CD8-positive, alpha-beta memory T cell (primary cell): ENCODE measurements at regions not wholly inside any gene's neighbourhood (a gene's known extent, or its start where the extent isn't known, plus 50 kb on each side); places are given as distances from the start of the nearest gene placed in this dataset.

Source experiments
- CTCF ChIA-PET: fragments of 350-600 bp; sonication (Branson Sonifier 250); formaldehyde crosslinking; loops from one replicate; lab custom pipeline; 2021; ENCODE audit warnings: antibody characterized with exemption; lab: Charles Lee
- POLR2A ChIA-PET: fragments of 350-600 bp; sonication (Branson Sonifier 250); formaldehyde crosslinking; loops from one replicate; lab custom pipeline; 2021; ENCODE audit warnings: antibody characterized with exemption; lab: Charles Lee
- DNase-seq, 5 donors: peaks; one replicate each; pipeline versions ENCODE4 v3.0.0 to v3.0.0-alpha.2; 2020 to 2022; ENCODE audit warnings: mixed read lengths in 1 of 5
- H3K27ac ChIP-seq: one replicate; pipeline ENCODE4 v1.7.0; 2013; ENCODE audit warnings: low read depth, mild to moderate bottlenecking, low read length, moderate library complexity
- H3K27me3 ChIP-seq: 2 replicates; pipeline ENCODE4 v1.7.0; 2013; ENCODE audit warnings: low read length, mild to moderate bottlenecking; ENCODE audit not compliant: insufficient read depth, poor library complexity, severe bottlenecking
- H3K36me3 ChIP-seq: 2 replicates; pipeline ENCODE4 v1.7.0; 2013; ENCODE audit warnings: mild to moderate bottlenecking, low read length, moderate library complexity; ENCODE audit not compliant: insufficient read depth
- H3K4me1 ChIP-seq: 2 replicates; pipeline ENCODE4 v1.7.0; 2013; ENCODE audit warnings: mild to moderate bottlenecking, low read length, moderate library complexity; ENCODE audit not compliant: insufficient read depth
- H3K4me3 ChIP-seq: 2 replicates; pipeline ENCODE4 v1.7.0; 2013; ENCODE audit warnings: mild to moderate bottlenecking, low read length
- H3K9me3 ChIP-seq: 2 replicates; pipeline ENCODE4 v1.7.0; 2013; ENCODE audit warnings: mild to moderate bottlenecking, low read length
- H3K27ac Mint-ChIP-seq, 8 donors: one replicate each; pipeline ENCODE4 v1.8.0; 2020 to 2021; ENCODE audit warnings: mixed read lengths in 8 of 8, mild to moderate bottlenecking in 6 of 8, inconsistent platforms in 3 of 8, moderate library complexity in 3 of 8
- H3K27me3 Mint-ChIP-seq, 2 donors: one replicate each; pipeline ENCODE4 v1.8.0; 2020 to 2021; ENCODE audit warnings: mixed read lengths in 2 of 2, mild to moderate bottlenecking in 1 of 2, moderate library complexity in 1 of 2
- H3K36me3 Mint-ChIP-seq, 3 donors: one replicate each; pipeline ENCODE4 v1.8.0; 2020 to 2021; ENCODE audit warnings: mixed read lengths in 3 of 3, inconsistent platforms in 1 of 3, mild to moderate bottlenecking in 1 of 3
- H3K4me1 Mint-ChIP-seq, 3 donors: one replicate each; pipeline ENCODE4 v1.8.0; 2020 to 2021; ENCODE audit warnings: mixed read lengths in 3 of 3, inconsistent platforms in 1 of 3, mild to moderate bottlenecking in 1 of 3
- H3K4me3 Mint-ChIP-seq, 7 donors: one replicate each; pipeline ENCODE4 v1.8.0; 2020 to 2021; ENCODE audit warnings: mixed read lengths in 7 of 7, mild to moderate bottlenecking in 6 of 7, moderate library complexity in 4 of 7, inconsistent platforms in 2 of 7
- H3K9me3 Mint-ChIP-seq, 5 donors: one replicate each; pipeline ENCODE4 v1.8.0; 2020 to 2022; ENCODE audit warnings: mixed read lengths in 5 of 5, mild to moderate bottlenecking in 3 of 5, moderate library complexity in 2 of 5, inconsistent platforms in 1 of 5

DNA sequence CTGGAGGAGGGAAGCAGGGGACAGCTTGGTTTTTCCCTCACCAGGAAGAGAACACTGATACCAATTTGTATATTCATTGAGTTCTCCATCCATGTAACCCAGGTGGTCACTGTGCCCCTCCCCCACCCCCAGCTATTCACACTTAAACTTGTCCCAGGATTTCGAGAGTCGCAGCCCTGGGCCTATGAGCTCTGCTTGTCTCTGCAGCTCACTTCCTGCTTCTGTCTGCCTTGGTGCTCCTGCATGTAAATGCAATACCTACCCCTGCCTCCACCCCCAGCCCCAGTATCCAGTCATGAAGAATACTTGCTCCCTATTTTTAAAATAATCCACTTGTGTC lies 452.2 kb downstream of the BCL11B start:
- H3K36me3 Mint-ChIP-seq, result no peaks in the 10 kb centered on the region
- peaks cover 0 to 6% (median 1%) of the 10 kb centered on the region in 3 donors for H3K4me1 Mint-ChIP-seq
- Histone ChIP-seq H3K36me3 (no peaks in the 10 kb centered on the region), H3K27ac (no peak overlapping the region), H3K27me3 (no peaks in the 10 kb centered on the region), H3K4me1 (no peaks in the 10 kb centered on the region), H3K4me3 (no peak overlapping the region), H3K9me3 (no peaks in the 10 kb centered on the region)
- no peak overlapping the region for H3K27ac Mint-ChIP-seq
- POLR2A ChIA-PET, result no interaction called here
- CTCF ChIA-PET, result no interaction called here
- H3K4me3 Mint-ChIP-seq, result no peak overlapping the region
- H3K9me3 Mint-ChIP-seq, result no peaks in the 10 kb centered on the region
- no peak for DNase-seq
- H3K27me3 Mint-ChIP-seq, result peaks cover 0 to 3% of the 10 kb centered on the region in 2 donors

DNA sequence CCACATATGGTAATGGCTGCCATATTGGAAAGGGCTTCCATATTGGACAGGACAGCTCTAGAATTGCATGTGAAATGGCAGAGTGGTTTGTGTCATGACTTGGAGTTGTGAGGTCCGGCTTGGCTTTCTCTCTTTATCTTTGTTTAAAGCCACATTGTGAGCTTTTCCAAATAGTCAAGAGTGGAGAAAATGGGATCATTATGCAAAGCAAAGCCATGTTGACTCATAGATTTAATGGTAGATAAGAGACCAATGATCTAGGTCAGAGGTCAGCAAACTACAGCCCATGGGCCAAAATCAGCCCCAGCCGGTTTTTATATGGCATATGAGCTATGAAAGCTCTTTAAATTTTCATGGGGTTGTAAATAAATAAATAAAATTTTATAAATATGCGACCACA lies 449.1 kb downstream of the BCL11B start:
- Mint-ChIP-seq H3K4me1 (peaks cover 7 to 10% (median 10%) of the 10 kb centered on the region in 3 donors), H3K4me3 (no peak overlapping the region), H3K9me3 (no peaks in the 10 kb centered on the region), H3K27me3 (peaks cover 0 to 3% of the 10 kb centered on the region in 2 donors), H3K36me3 (no peaks in the 10 kb centered on the region), H3K27ac (no peak overlapping the region)
- H3K4me1 ChIP-seq, result peaks cover 12% of the 10 kb centered on the region
- CTCF ChIA-PET, result no interaction called here
- no peak overlapping the region for H3K27ac ChIP-seq
- H3K27me3 ChIP-seq, result no peaks in the 10 kb centered on the region
- DNase-seq, result no peak
- POLR2A ChIA-PET, result no interaction called here
- H3K9me3 ChIP-seq, result no peaks in the 10 kb centered on the region
- no peaks in the 10 kb centered on the region for H3K36me3 ChIP-seq
- H3K4me3 ChIP-seq, result no peak overlapping the region

DNA sequence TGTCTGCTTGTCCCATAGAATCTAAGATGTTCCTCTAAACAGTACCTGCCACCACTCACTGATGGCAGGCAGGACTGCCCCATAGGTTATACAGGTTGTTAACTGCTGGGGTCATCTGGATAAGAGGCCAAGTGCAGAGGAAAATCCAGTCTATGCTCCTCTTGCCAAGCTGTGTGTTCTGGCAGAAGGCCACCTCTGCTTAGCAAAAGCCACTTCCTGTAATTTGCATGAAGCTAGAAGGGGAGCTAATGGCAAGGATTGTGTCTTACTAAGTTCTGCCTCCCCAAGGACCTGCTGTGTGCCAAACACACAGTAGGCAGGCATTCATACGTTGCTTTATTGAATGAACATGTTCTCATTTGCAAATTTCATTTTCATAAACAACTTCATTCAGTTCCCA lies 445.4 kb downstream of the BCL11B start:
- H3K27ac ChIP-seq, result no peak overlapping the region
- H3K36me3 ChIP-seq, result no peaks in the 10 kb centered on the region
- Mint-ChIP-seq H3K27me3 (peaks cover 0 to 3% of the 10 kb centered on the region in 2 donors), H3K27ac (no peak overlapping the region), H3K4me3 (no peak overlapping the region), H3K36me3 (no peaks in the 10 kb centered on the region), H3K4me1 (peaks cover 7 to 10% (median 10%) of the 10 kb centered on the region in 3 donors), H3K9me3 (no peaks in the 10 kb centered on the region)
- ChIA-PET POLR2A (no interaction called here), CTCF (no interaction called here)
- peak in 1 of 5 donors; percentile 5 for DNase-seq
- no peak overlapping the region for H3K4me3 ChIP-seq
- peaks cover 12% of the 10 kb centered on the region for H3K4me1 ChIP-seq
- H3K27me3 ChIP-seq, result no peaks in the 10 kb centered on the region
- H3K9me3 ChIP-seq, result no peaks in the 10 kb centered on the region

DNA sequence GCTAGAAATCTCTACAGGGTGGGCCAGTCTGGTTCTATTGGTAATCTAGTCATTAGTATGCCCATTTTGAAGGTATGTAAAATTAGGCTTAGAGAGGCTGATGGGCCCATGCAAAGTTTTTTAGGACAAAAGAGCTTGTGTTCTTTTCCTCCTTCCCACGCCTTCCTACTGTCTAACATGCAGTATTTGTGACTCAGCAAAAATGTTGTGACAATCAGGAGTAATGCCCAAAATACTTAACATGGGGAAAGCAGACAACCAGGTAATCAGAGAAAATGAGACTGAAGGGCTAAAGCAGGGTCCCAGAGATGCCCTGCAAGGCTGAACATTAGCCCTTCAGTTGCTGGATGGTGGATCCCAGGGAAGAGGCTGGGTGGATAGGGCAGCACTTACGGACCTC lies 437.9 kb downstream of the BCL11B start:
- ChIA-PET CTCF (no interaction called here), POLR2A (no interaction called here)
- Mint-ChIP-seq H3K27me3 (no peaks in the 10 kb centered on the region), H3K4me1 (no peaks in the 10 kb centered on the region), H3K36me3 (peaks cover 0 to 4% (median 0%) of the 10 kb centered on the region in 3 donors), H3K4me3 (no peak overlapping the region), H3K27ac (peak overlapping the region in 1 of 8 donors; percentile 56), H3K9me3 (no peaks in the 10 kb centered on the region)
- Histone ChIP-seq H3K9me3 (no peaks in the 10 kb centered on the region), H3K36me3 (no peaks in the 10 kb centered on the region), H3K27ac (no peak overlapping the region), H3K4me3 (no peak overlapping the region), H3K4me1 (no peaks in the 10 kb centered on the region), H3K27me3 (no peaks in the 10 kb centered on the region)
- no peak for DNase-seq

DNA sequence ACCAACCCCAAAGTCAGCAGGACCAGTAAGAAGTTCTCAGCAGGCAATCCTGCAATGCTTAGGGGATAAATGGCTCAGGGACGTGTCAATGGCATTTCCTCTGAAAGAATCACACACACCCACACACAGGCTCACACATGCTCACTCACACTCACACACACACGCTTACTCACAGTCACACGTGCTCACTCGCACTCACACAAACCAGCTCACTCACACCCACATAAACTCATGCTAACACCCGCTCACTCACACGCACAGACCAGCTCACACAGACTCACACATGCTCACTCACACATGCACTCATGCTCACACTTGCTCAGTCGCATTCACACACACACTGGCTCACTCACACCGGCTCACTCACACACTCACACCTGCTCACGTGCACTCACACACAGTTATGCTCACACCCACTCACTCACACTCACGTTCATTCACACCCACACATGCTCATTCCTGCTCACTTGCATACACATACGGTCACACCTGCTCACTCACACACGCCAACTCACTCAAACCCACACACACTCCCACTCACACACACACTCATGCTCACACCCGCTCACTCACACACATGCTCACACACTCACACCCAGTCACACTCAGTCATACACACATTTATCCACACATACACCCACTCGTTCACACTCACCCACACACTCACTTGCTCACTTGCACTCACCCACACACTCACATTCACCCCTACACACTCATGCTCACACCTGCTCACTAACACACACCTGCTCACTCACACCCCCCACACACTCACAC lies 436.8 kb downstream of the BCL11B start:
- H3K36me3 ChIP-seq, result no peaks in the 10 kb centered on the region
- no peak for DNase-seq
- Mint-ChIP-seq H3K36me3 (peaks cover 0 to 4% (median 0%) of the 10 kb centered on the region in 3 donors), H3K27ac (no peak overlapping the region), H3K27me3 (peaks cover 0 to 1% of the 10 kb centered on the region in 2 donors), H3K4me3 (no peak overlapping the region), H3K9me3 (no peaks in the 10 kb centered on the region), H3K4me1 (no peaks in the 10 kb centered on the region)
- H3K4me3 ChIP-seq, result no peak overlapping the region
- H3K27me3 ChIP-seq, result no peaks in the 10 kb centered on the region
- H3K9me3 ChIP-seq, result no peaks in the 10 kb centered on the region
- ChIA-PET CTCF (no interaction called here), POLR2A (no interaction called here)
- H3K27ac ChIP-seq, result no peak overlapping the region
- H3K4me1 ChIP-seq, result no peaks in the 10 kb centered on the region

DNA sequence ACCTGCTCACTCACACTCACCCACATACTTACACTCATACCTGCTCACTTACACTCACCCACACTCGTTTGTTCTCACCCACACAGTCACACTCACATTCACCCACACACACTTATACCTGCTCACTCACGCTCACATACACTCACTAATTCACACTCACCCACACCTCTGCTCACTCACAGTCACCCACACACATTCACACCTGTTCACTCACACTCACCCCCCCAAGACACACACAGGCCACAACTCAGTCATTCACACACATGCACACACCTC lies 436.2 kb downstream of the BCL11B start:
- no peak overlapping the region for H3K27ac ChIP-seq
- H3K4me1 Mint-ChIP-seq, result no peaks in the 10 kb centered on the region
- peaks cover 0 to 1% of the 10 kb centered on the region in 2 donors for H3K27me3 Mint-ChIP-seq
- H3K9me3 Mint-ChIP-seq, result no peaks in the 10 kb centered on the region
- H3K36me3 ChIP-seq, result no peaks in the 10 kb centered on the region
- H3K9me3 ChIP-seq, result no peaks in the 10 kb centered on the region
- H3K36me3 Mint-ChIP-seq, result peaks cover 0 to 4% (median 0%) of the 10 kb centered on the region in 3 donors
- H3K4me3 ChIP-seq, result no peak overlapping the region
- ChIA-PET CTCF (no interaction called here), POLR2A (no interaction called here)
- no peak overlapping the region for H3K4me3 Mint-ChIP-seq
- H3K4me1 ChIP-seq, result no peaks in the 10 kb centered on the region
- no peak for DNase-seq
- H3K27me3 ChIP-seq, result no peaks in the 10 kb centered on the region
- no peak overlapping the region for H3K27ac Mint-ChIP-seq

DNA sequence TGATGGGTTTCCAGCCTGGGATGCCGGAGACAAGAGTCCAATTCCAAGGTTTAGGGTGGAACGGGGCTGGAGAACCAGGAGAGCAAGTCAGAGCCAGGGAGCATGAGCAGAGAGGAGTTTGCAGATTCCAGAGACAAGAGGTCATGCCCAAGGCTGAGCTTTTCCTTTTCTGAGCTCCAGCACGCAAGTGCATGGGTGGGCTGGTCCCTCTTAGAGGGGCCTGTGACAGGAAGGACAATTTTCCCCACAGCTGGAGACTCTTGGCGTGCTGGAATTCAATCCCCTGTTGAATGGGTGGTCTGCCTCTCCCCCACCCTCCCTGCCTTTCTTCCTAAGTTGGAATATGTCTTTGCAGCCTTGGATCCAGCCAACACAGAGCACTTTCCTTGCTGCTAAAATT lies 431.9 kb downstream of the BCL11B start:
- Mint-ChIP-seq H3K36me3 (peaks cover 0 to 4% (median 0%) of the 10 kb centered on the region in 3 donors), H3K27ac (no peak overlapping the region), H3K4me3 (no peak overlapping the region), H3K27me3 (peaks cover 4 to 7% of the 10 kb centered on the region in 2 donors), H3K4me1 (peaks cover 5 to 11% (median 10%) of the 10 kb centered on the region in 3 donors), H3K9me3 (no peaks in the 10 kb centered on the region)
- Histone ChIP-seq H3K4me3 (no peak overlapping the region), H3K9me3 (no peaks in the 10 kb centered on the region), H3K4me1 (no peaks in the 10 kb centered on the region), H3K27ac (no peak overlapping the region), H3K36me3 (no peaks in the 10 kb centered on the region), H3K27me3 (no peaks in the 10 kb centered on the region)
- ChIA-PET POLR2A (no interaction called here), CTCF (interaction anchor here (0.6 kb wide), 1 partner anchor 110 kb away, joined by 3 read pairs; no protein-coding TSS in a partner anchor)
- DNase-seq, result no peak

DNA sequence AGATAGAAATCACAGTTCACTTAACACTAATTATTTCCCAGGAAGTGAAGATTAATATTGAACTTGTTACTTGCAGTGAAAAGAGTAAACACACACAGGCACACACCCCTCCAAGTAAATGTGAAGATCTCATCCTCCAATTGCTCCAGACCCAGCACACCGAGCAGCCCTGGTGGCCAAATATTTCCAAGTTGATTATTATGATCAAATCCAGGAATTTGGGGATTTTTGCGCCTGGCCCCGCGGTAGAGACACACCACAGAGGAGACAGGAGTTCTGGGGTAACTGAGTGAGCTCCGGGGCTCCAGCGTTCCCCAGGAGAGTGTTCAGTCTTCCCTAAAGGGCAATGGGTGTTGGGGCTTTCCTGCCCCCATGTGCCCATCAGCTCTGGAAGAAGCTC lies 431.5 kb downstream of the BCL11B start:
- CTCF ChIA-PET, result no interaction called here
- Mint-ChIP-seq H3K9me3 (no peaks in the 10 kb centered on the region), H3K4me3 (no peak overlapping the region), H3K27me3 (peaks cover 4 to 7% of the 10 kb centered on the region in 2 donors), H3K27ac (no peak overlapping the region), H3K36me3 (peaks cover 0 to 4% (median 0%) of the 10 kb centered on the region in 3 donors), H3K4me1 (peaks cover 5 to 11% (median 10%) of the 10 kb centered on the region in 3 donors)
- Histone ChIP-seq H3K4me1 (no peaks in the 10 kb centered on the region), H3K27me3 (no peaks in the 10 kb centered on the region), H3K36me3 (no peaks in the 10 kb centered on the region), H3K27ac (no peak overlapping the region), H3K4me3 (no peak overlapping the region), H3K9me3 (no peaks in the 10 kb centered on the region)
- POLR2A ChIA-PET, result no interaction called here
- no peak for DNase-seq
